IMR-90 (cell line): ENCODE measurements at regions not wholly inside any gene's neighbourhood (a gene's known extent, or its start where the extent isn't known, plus 50 kb on each side); places are given as distances from the start of the nearest gene placed in this dataset.

Experiments
- ATAC-seq: fragments of 200-7000 bp; cut with Tn5 transposase; 2 replicates; pipeline ENCODE4 v1.9.1; 2020; ENCODE audit warnings: low read depth, mild to moderate bottlenecking, moderate library complexity
- BruUV-seq: library from RNA; stranded (reverse); fragments of 400-500 nt; replicated peaks from 2 replicates; lab custom pipeline; 2021; lab: Mats Ljungman, UMichigan
- CTCF ChIA-PET: fragments of 300-600 bp; formaldehyde crosslinking; extraction: SDS; loops from one replicate; lab custom pipeline; 2021; ENCODE audit warnings: antibody characterized with exemption; lab: Yijun Ruan, JAX
- POLR2A ChIA-PET: fragments of 300-600 bp; sonication (Branson Sonifier 250); formaldehyde crosslinking; loops from one replicate; lab custom pipeline; 2022; ENCODE audit warnings: antibody characterized with exemption; ENCODE audit not compliant: unreplicated experiment; lab: Charles Lee
- DNase-seq: peaks from one replicate; pipeline ENCODE4 v3.0.0; 2013
- H2AFZ ChIP-seq: replicated peaks from 2 replicates; pipeline ENCODE3; 2013; ENCODE audit warnings: low read length, mild to moderate bottlenecking; ENCODE audit not compliant: poor library complexity
- H2AK5ac ChIP-seq: 2 replicates; pipeline ENCODE4 v1.6.1; 2013; ENCODE audit warnings: low read depth, low read length, inconsistent platforms
- H2AK9ac ChIP-seq: replicated peaks from 2 replicates; pipeline ENCODE3; 2013; ENCODE audit warnings: mild to moderate bottlenecking, low read depth, low read length, moderate library complexity; ENCODE audit not compliant: poor library complexity
- H2BK120ac ChIP-seq: 2 replicates; pipeline ENCODE4 v1.6.1; 2013; ENCODE audit warnings: low read depth, low read length, inconsistent platforms
- H2BK15ac ChIP-seq: 3 replicates; pipeline ENCODE4 v1.6.1; 2013; ENCODE audit warnings: low read depth, low read length, inconsistent platforms
- H2BK20ac ChIP-seq: 2 replicates; pipeline ENCODE4 v1.6.1; 2013; ENCODE audit warnings: low read depth, mild to moderate bottlenecking, inconsistent platforms, low read length, moderate library complexity
- H2BK5ac ChIP-seq: 2 replicates; pipeline ENCODE4 v1.6.1; 2013; ENCODE audit warnings: mild to moderate bottlenecking, low read depth, low read length, inconsistent platforms; ENCODE audit not compliant: poor library complexity, severe bottlenecking
- H3K14ac ChIP-seq: replicated peaks from 2 replicates; pipeline ENCODE4 v1.6.1; 2013; ENCODE audit warnings: low read depth, low read length, inconsistent platforms
- H3K18ac ChIP-seq: 2 replicates; pipeline ENCODE4 v1.6.1; 2013; ENCODE audit warnings: low read depth, low read length, control low read depth
- H3K23ac ChIP-seq: 2 replicates; pipeline ENCODE4 v1.6.1; 2013; ENCODE audit warnings: low read depth, low read length, inconsistent platforms
- H3K27ac ChIP-seq: 2 replicates; pipeline ENCODE4 v1.5.1; 2013; ENCODE audit warnings: mild to moderate bottlenecking, control low read depth, low read length; ENCODE audit not compliant: insufficient read depth
- H3K27me3 ChIP-seq: 2 replicates; pipeline ENCODE4 v1.6.1; 2013; ENCODE audit warnings: low read length; ENCODE audit not compliant: control insufficient read depth, insufficient read depth
- H3K36me3 ChIP-seq: 2 replicates; pipeline ENCODE4 v1.6.1; 2013; ENCODE audit warnings: low read length, mixed read lengths; ENCODE audit not compliant: control insufficient read depth, insufficient read depth
- H3K4ac ChIP-seq: 2 replicates; pipeline ENCODE4 v1.6.1; 2013; ENCODE audit warnings: low read depth, low read length, inconsistent platforms
- H3K4me1 ChIP-seq: 2 replicates; pipeline ENCODE4 v1.6.1; 2013; ENCODE audit warnings: low read length, mixed read lengths; ENCODE audit not compliant: control insufficient read depth, insufficient read depth
- H3K4me2 ChIP-seq: 2 replicates; pipeline ENCODE4 v1.6.1; 2013; ENCODE audit warnings: low read depth, mild to moderate bottlenecking, control low read depth, low read length, moderate library complexity
- H3K4me3 ChIP-seq: 2 replicates; pipeline ENCODE4 v1.5.1; 2013; ENCODE audit warnings: low read depth, mild to moderate bottlenecking, control low read depth, low read length, moderate library complexity; ENCODE audit not compliant: insufficient read depth
- H3K56ac ChIP-seq: 2 replicates; pipeline ENCODE4 v1.6.1; 2013; ENCODE audit warnings: low read length, inconsistent platforms; ENCODE audit not compliant: insufficient read depth; ENCODE audit errors: extremely low read depth
- H3K79me1 ChIP-seq, 2 experiments: 2 replicates each; pipeline ENCODE4 v1.6.1; 2013; ENCODE audit warnings: low read length in 2 of 2, inconsistent platforms in 1 of 2, low read depth in 1 of 2
- H3K9ac ChIP-seq: 2 replicates; pipeline ENCODE4 v1.6.1; 2013; ENCODE audit warnings: low read depth, low read length, control low read depth
- H3K9me1 ChIP-seq: 2 replicates; pipeline ENCODE4 v1.6.1; 2013; ENCODE audit warnings: low read length, inconsistent platforms; ENCODE audit not compliant: insufficient read depth
- H3K9me3 ChIP-seq: 2 replicates; pipeline ENCODE4 v1.6.1; 2013; ENCODE audit warnings: low read length; ENCODE audit not compliant: control insufficient read depth, insufficient read depth
- H4K20me1 ChIP-seq: 2 replicates; pipeline ENCODE4 v1.6.1; 2013; ENCODE audit warnings: low read length, inconsistent platforms; ENCODE audit not compliant: insufficient read depth
- H4K5ac ChIP-seq: 2 replicates; pipeline ENCODE4 v1.6.1; 2013; ENCODE audit warnings: mild to moderate bottlenecking, low read depth, low read length, control low read depth
- H4K8ac ChIP-seq, 2 experiments: 2 replicates each; pipeline ENCODE4 v1.6.1; 2013; ENCODE audit warnings: low read depth in 2 of 2, low read length in 2 of 2, control low read depth in 1 of 2, inconsistent platforms in 1 of 2
- H4K91ac ChIP-seq: 2 replicates; pipeline ENCODE4 v1.6.1; 2013; ENCODE audit warnings: low read depth, low read length, inconsistent platforms; ENCODE audit not compliant: insufficient read depth
- CHD1 ChIP-seq: IDR thresholded peaks from 2 replicates; pipeline ENCODE4 v1.6.1; 2012; ENCODE audit warnings: low read depth, low read length, improper control_type of control experiment
- WGBS, 2 experiments: methylation state at CpG; one replicate each; pipeline versions ENCODE4 v1.1.5 to v1.1.7; 2013; ENCODE audit warnings: missing lambda C conversion rate in 2 of 2; ENCODE audit not compliant: insufficient read length in 1 of 2; ENCODE audit errors: extremely low coverage in 2 of 2; 5-methylcytosine and 5-hydroxymethylcytosine counted together
- dilution Hi-C: fragments of 300-500 bp; cut with HindIII; formaldehyde crosslinking; loops from one replicate; pipeline ENCODE4 v1.14.3; 2018; ENCODE audit warnings: low sequenced_read_pairs; ENCODE audit not compliant: unreplicated experiment
- in situ Hi-C: fragments of 300-500 bp; cut with MboI; formaldehyde crosslinking; loops from 3 replicates; pipeline ENCODE4 v1.14.3; 2019; ENCODE audit warnings: low sequenced_read_pairs, inconsistent platforms, mixed read lengths
- intact Hi-C: fragments of 100-400 bp; cut with micrococcal nuclease; formaldehyde crosslinking; loops from 2 replicates; pipeline ENCODE4 v1.10.0; 2022

DNA sequence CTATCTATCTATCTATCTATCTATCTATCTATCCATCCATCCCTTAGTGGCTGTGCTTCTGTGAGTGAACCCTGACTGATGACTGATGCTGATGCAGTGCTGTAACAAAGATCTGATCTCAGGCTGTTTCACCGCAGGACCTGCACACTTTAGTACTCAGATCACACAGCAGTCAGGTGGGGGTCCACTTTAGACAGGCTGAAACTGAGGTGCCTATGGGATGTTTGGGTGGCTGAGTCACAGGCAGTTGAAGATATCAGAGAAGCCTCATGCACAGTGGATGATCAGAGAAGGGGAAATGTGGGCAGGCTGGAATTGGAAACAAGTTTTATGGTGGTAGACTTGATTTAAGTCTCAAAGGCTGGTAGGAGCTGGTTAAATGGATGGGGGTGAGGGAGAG is 156.4 kb downstream of the INSIG2 start:
- no peak overlapping the region for H2BK20ac ChIP-seq
- no peak overlapping the region for H3K56ac ChIP-seq
- no peaks in the 10 kb centered on the region for H4K20me1 ChIP-seq
- no peak overlapping the region for H2BK120ac ChIP-seq
- H3K23ac ChIP-seq: no peak overlapping the region
- no peak overlapping the region for H2BK15ac ChIP-seq
- no peak overlapping the region for H4K8ac ChIP-seq
- H3K4me3 ChIP-seq: no peak overlapping the region
- H4K5ac ChIP-seq: no peak overlapping the region
- no peak overlapping the region for H2AK5ac ChIP-seq
- no peak overlapping the region for H4K91ac ChIP-seq
- H3K18ac ChIP-seq: no peak overlapping the region
- no TSS peak for BruUV-seq
- in situ Hi-C loops: no loop called here
- no peaks in the 10 kb centered on the region for H3K9me3 ChIP-seq
- H2BK5ac ChIP-seq: no peak overlapping the region
- dilution Hi-C loops: no loop called here
- no peak overlapping the region for H3K4ac ChIP-seq
- no peak for TF ChIP-seq CHD1
- no peaks in the 10 kb centered on the region for H3K27me3 ChIP-seq
- H3K9ac ChIP-seq: no peak overlapping the region
- ChIA-PET POLR2A (no interaction called here), CTCF (no interaction called here)
- WGBS, 2 experiments: no CpG with 5 or more reads among the region's 1 CpG
- no peak overlapping the region for H2AFZ ChIP-seq
- no peak overlapping the region for H3K27ac ChIP-seq
- no peaks in the 10 kb centered on the region for H3K9me1 ChIP-seq
- no peaks in the 10 kb centered on the region for H3K4me1 ChIP-seq
- H3K79me1 ChIP-seq: no peaks in the 10 kb centered on the region
- no peak overlapping the region for H3K4me2 ChIP-seq
- no peak overlapping the region for H2AK9ac ChIP-seq
- DNase-seq: no peak
- H3K14ac ChIP-seq: no peak overlapping the region
- ATAC-seq: no peak
- intact Hi-C loops: no loop called here
- H3K36me3 ChIP-seq: no peaks in the 10 kb centered on the region
